ENCODE measurements at regions not wholly inside any gene's neighbourhood (a gene's known extent, or its start where the extent isn't known, plus 50 kb on each side); places are given as distances from the start of the nearest gene placed in this dataset.

DNA sequence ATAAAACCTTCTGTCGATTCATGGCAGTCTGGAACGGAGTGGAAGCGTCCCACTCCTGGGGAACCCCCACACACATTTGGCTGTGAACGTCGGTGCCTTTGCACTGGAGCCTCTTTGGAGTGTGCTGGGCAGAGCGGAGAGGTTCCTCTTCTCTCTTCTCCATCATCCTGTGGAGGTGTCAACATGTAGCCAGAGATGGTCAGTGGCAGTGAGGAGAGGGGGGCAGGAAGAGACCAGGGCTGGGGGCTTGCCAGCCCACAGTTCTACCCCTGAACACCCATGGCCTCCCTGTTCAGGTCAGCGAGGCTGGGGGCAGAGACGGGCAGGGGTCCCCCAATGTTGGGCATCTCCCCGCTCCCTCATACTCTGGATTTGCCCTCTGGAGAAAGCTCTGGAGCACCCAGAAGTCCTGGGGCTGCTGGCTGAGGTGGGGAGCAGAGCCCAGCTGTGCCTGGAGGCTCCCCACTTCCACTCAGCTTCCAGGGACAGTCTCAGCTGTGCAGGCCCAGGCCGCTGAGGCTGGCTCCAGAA is 223.7 kb downstream of the SEC14L1 start:
- no peak for DNase-seq (ENCODE audit: low read depth in 2 of 2)

DNA sequence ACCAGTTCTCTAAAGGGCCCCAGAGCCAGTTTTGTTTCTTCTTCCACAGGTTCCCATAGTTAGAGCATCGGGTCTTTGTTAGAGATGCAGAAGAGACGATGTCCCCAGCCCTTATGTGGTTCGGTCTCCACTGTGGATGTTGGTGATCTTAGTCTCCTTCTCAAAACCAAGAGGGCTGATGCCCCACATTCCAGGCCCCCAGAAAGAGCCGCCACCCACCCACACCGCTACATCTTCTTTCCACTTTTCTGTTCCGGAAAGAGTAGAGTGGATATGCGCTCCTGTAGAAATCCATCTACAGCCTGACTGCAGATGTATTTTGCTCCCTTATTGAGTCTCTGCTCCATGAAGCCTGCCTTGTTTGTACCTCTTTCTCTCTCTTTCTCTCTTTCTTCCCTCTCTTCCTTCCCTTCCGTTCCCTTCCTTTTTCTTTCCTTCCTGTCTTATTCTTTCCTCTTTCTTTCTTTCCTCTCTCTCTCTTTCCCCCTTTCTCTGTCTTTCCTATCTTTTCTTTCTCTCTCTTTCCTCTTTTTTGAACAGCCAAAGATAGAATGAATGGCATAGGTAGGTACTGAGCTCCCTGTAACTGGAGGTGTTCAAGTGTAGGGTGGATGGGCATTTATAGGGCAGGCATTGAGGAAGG is 224.3 kb downstream of the SEC14L1 start:
- DNase-seq (ENCODE audit: low read depth in 2 of 2): no peak

DNA sequence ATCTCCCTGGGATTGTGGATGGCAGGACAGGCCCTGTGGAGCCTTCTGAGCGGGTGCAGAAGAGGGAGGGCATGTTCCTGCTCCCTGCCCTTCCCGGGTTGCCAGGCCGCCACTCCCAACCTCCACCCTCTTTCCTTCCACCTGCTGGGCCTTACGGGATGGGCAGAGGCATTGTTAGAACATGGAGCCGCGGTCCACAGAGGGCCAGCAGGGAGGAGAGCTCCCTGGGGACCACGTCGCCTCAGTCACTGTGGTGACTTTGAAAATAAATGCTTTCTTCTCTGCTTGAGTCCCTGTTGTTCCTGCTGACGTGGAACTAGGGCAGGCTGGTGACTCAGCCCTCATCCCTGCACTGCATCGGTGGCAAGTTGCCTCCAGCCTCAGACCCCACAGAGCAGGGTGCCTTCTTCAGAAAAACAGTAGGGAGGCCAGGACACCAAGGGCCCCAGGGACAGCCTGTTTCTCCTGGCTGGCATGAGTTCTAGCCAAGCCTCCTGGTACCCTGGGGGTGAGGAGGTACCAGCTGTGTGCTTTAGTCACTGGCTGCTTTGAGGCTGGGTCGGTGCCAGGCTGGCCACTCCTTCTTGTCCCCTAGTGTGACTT is 224.9 kb downstream of the SEC14L1 start:
- no peak for DNase-seq (ENCODE audit: low read depth in 2 of 2)

DNA sequence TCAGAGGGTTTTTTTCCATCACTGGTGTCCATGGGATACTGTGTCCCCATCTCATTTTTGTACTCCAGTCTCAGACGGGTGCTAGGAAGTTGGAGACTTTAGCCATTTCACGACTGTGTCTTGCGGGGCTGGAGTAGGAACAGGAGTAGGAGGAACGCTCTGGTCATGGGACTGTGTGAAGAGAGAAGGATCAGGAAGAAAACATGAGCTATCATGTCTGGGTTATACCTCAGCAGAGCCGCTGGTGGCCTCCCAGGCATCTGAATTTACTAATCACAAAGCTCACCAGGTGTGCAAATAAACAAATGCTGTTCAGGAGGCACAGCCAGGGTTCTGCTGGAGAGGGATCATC is 225.4 kb downstream of the SEC14L1 start:
- no peak for DNase-seq (ENCODE audit: low read depth in 2 of 2)

DNA sequence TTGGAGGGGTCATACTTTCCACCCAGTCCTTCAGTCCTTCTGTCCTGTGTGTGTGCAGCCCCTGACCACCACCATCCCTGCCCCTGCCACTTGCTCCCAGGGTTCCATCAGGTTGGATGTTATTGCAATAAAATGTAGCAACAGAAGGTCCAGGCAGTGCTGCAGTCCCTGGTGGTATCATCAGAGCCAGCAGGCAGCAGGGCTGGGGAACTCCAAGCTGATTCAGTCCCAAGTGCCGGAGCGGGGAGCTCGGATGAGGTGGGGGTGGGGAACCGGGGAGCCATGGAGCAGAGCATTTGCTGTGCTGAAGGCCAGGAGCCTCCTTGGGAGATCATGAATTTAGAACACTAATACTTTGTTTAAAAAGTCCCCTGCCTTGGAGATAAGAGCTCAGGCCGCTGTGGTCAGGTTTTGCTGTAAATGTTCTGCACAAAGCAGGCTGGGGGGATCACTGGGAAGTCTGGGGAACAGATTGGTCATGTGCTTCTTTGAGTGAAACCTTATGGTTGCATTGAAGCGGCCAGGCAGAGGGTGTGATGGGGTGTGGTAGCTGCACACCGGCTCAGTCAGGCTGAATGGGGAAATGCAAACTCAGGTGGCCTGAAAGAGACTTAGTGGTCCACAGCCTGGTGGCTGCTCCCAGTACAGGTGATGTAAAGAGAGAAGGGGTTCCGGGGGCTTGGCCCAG is 225.9 kb downstream of the SEC14L1 start:
- no peak for DNase-seq (ENCODE audit: low read depth in 2 of 2)

DNA sequence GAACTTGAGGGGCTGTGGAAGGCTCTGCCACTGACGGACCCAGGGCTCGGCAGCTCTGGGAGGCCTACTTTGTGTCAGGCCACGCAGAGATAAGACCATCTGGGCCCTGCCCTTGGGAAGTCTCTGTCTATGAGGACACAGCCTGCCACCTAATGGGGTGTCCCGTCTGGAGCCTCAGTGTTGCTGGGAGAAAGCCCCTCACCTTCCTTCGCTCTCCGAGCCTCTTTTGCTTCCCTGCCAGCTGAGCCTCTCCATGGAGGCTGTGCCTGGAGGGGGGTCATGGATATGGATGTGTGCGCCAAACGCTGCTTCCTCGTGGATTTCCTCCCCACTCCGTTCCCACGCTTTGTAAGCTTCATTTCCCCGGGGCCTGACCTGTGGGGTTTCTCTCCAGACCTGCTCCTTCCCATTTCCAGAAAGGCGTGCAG is 228.8 kb downstream of the SEC14L1 start:
- no peak for DNase-seq (ENCODE audit: low read depth in 2 of 2)

DNA sequence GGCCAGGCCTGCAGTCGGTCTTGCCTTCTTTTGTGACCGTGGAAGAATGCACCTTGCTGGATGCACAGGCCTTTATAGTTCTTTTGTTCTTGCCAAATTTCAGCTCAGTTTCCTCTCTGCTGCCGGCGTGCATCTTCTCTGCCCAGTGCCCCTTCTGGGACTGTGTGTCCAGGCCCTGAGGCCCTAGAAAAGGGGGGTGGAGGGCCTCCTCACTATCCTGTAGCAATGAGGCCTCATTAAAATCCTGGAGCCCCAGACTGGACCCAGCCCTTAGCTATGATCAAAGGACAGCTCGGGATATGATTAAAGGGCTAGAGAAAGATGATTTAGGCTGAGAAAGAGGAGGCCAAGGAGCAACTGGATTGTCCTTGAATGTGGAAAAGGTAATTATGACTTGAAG is 229.8 kb downstream of the SEC14L1 start:
- no peak for DNase-seq (ENCODE audit: low read depth in 2 of 2)

DNA sequence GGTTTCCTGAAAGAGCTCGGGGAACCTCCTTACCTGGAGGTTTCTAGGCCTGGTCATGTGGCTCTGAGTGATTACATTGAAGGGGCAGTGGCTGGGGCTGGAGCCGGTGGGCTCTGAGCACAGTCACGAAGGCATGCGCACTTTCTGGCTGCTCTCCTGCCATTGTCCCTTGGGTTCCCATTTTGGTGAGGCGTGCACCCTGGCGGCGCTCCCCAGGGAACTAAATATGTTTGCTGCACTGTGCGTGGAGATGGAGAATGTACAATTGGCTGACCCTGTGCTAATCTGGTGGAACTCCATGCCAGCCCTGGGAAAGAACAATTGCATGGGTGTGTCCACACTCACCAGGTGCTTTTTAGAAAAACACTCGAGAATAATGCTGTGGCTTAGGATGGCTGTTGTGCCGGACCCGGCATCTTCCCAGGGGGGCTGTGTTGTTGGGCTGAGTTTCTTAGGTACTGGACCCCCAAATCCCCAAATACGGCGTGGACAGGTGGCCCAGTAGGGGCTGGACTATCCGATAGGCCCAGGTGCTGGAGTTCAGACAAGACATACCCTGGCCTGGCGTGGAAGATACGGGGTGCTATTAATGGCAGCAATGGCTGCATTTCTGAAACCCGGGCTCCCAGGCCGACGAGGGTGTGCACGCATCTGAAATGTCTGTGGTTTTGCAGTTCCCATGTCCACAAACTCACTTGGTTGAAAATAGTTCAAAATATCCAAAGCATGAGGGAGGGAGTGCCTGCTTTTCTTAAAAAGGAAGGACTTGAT is 230.5 kb downstream of the SEC14L1 start:
- no peak for DNase-seq (ENCODE audit: low read depth in 2 of 2)

DNA sequence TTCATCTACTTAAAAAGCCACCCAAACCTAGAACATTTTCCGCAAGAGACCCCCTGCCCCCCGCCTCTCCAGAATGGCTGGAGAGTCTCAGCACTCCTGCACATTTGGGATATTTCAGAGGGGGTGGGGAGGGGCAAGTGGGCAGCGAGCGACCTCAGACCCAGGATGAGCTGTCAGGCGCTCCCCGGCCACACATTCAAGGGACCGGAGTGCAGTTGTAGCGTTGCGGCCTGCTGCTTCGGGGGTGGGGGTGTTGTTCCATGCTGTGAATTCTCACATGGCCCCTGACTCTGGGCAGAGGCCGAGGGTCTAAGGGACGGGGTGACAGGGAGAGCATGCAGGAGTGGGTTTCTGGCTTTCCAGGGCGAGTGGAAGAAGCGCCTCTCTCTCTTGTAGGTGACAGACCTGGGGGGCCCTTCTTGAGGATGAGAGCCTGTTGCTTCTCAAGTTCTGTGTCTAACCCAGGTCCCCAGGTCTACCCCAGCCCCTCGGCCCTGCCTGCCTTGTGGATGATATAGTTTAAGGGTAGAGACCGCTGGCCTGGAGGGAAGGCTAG is 231.2 kb downstream of the SEC14L1 start:
- DNase-seq (ENCODE audit: low read depth in 2 of 2): no peak

DNA sequence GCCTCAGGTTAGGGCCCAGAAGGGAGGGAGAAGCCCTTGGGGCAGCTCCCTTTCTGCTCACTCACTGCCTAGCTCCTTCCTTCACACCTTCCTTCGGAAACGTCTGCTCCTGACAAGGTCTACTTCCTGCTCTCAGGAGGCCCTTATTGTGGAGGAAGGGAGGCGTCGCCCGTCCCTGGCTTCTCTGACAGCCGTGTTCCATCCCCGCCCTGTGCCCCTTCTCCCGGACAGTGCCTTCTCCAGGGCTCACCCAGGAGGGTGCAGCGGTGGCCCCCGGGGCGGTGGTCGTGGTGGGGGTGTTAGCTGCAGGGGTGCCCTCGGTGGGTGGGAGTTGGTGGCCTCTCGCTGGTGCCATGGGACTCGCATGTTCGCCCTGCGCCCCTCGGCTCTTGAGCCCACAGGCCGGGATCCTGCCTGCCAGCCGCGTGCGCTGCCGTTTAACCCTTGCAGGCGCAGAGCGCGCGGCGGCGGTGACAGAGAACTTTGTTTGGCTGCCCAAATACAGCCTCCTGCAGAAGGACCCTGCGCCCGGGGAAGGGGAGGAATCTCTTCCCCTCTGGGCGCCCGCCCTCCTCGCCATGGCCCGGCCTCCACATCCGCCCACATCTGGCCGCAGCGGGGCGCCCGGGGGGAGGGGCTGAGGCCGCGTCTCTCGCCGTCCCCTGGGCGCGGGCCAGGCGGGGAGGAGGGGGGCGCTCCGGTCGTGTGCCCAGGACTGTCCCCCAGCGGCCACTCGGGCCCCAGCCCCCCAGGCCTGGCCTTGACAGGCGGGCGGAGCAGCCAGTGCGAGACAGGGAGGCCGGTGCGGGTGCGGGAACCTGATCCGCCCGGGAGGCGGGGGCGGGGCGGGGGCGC is 231.9 kb downstream of the SEC14L1 start:
- DNase-seq (ENCODE audit: low read depth in 2 of 2): peak; percentile 73 to 78

DNA sequence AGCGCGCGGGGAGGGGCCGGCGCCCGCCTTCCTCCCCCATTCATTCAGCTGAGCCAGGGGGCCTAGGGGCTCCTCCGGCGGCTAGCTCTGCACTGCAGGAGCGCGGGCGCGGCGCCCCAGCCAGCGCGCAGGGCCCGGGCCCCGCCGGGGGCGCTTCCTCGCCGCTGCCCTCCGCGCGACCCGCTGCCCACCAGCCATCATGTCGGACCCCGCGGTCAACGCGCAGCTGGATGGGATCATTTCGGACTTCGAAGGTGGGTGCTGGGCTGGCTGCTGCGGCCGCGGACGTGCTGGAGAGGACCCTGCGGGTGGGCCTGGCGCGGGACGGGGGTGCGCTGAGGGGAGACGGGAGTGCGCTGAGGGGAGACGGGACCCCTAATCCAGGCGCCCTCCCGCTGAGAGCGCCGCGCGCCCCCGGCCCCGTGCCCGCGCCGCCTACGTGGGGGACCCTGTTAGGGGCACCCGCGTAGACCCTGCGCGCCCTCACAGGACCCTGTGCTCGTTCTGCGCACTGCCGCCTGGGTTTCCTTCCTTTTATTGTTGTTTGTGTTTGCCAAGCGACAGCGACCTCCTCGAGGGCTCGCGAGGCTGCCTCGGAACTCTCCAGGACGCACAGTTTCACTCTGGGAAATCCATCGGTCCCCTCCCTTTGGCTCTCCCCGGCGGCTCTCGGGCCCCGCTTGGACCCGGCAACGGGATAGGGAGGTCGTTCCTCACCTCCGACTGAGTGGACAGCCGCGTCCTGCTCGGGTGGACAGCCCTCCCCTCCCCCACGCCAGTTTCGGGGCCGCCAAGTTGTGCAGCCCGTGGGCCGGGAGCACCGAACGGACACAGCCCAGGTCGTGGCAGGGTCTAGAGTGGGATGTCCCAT is 232.8 kb downstream of the SEC14L1 start:
- DNase-seq (ENCODE audit: low read depth in 2 of 2): no peak

DNA sequence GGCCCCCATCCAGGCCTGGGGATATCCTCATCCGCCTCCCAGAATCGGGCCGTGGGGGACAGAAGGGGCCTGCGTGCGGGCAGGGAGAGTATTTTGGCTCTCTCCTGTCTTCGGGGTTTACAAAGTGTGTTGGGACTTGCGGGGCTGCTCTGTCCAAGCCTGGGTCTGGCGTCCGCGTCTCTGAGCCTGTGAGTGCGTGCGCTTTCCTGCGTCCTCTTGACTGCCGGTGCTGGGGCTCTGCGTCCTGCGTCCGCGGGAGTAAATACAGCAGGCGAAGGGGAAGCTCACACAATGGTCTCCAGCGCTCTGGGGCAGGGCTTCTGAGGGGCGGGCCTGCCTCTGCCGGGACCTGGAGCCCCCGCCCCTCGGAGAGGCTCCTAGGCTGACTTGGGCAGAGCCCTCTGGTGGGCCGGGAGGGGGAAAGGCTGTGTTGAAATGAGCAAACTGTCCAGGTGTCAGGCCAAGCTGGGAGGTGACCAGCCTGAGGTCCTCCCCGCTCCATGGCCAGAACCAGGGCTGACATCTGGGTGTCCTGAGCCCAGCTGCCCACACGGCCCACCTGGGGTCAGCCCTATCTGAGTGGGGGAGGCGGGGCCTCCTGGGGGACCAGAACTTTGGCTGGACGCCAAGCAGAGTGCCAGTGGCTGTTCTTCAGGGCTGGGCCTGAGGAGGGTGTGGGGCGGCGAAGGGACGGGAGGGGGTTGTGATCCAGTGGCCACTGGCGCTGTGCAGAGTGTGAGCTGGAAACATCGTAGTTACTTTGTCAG is 233.6 kb downstream of the SEC14L1 start:
- DNase-seq (ENCODE audit: low read depth in 2 of 2): peak in 1 of 2 experiments; percentile 58

DNA sequence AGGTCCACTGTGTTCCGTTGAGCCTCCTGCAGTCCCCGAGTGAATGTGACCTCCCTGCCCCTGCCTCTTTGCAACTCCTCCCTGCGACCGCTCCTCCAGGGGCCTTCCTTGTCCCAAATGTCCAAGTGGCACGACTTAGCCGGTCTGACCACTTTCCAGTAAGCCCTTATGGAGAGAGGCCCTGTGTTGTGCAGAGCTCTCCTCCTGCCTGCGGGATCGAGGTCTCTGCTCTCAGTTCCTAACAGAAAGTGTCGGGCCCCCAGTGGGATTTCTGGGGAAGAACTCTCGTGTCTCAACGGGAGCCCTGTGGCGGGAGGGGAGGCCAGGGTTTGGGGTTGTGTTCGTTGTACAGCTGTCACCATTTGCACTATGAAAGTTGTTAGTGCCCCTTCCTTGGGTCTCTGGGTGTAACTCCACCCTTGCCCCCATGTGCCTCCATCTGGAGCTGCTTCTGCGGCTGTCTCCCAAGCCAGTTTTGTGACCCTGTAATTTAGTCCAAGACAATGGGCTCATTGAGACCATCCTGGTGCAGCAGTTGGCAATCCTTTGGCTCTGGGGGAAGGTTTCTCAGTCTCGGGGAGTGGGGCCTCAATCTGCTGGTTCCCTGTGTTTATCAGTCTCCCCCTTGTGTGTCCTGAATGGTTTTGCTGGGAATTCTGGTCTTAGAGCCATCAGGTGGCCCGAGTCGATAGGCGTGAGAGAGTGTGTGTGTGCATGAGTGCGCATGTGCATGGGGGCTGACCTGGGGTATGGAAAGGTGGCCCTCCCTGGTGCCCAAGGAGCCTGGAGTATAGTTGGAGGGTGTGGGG is 234.5 kb downstream of the SEC14L1 start:
- DNase-seq (ENCODE audit: low read depth in 2 of 2): no peak

DNA sequence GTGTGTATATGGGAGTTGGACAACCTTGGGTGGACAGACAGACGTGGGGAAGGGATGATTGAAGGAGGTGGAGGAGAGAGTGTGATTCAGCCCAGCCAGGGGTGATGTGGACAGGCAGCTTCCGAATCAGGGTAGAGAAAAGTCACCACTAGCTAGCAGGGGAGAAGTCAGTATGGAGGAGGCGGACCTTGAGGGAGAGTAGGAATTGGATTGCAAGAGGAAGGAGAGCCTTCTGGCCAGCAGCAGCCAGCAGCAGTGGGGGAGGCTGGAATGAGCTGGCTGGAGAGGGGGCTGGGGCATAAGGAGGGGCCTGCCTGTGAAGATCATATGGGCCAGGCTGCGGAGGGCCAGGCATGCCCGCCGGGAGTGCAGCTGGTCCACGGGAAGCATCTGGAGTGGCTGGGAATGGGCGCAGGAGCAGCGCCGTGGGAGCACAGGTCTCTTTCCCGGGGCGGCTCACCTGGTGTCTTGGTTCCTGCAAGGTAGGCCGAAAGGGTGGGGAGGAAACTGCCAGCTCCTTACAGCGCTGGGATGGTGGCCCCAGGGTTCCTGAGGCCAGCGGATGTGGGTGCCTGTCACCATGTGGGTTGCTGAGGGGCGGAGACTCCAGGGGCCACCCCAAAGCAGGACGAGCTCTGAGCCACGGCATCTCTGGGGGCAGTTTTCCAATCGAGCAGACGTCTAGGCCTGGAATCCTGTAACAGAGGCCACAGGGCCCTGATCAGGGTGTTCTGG is 235.3 kb downstream of the SEC14L1 start:
- DNase-seq (ENCODE audit: low read depth in 2 of 2): peak in 1 of 2 experiments; percentile 54

DNA sequence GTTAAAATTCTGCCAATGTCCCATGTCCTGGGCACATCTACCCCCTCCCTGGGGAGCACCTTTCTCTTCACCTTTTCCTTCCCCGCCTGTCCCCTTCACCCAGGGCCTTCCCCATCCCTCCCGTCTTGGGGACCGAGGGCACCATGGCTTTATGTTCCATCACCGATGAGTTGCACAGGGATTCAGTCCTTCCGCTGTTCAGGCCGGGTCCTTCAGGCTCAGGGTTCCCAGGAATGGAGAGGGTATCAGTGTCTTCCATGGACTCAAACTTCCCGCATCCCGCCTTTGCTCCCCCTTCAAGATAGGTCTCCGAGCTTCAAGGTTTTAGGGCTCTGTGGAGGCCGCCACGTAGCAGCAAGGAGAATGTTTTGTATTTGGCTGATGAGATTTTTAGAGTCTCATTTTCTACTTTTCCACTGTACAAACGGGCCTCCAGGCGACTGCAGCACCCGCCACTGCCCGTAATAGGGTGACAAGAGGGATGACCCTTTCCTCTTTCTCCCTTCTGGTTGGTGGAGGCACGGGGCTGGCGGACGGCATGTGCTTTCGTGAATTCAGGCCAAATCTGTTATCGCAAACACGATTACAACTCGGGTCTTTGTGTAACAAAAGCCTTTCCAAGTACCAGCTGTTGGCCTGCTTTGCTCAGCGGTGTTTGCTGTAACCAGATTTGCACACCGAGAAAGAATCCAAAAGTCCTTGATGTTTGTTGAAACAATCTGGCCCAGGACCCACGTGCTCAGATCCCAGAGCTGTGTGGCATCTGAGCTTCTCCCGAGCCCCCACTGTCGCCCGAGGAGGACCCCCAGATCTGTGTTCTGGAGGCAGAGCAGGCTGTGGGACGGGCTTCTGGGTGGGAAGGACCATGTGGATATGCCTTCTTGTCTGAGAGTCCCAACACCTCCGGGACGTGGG is 236.3 kb downstream of the SEC14L1 start:
- no peak for DNase-seq (ENCODE audit: low read depth in 2 of 2)

DNA sequence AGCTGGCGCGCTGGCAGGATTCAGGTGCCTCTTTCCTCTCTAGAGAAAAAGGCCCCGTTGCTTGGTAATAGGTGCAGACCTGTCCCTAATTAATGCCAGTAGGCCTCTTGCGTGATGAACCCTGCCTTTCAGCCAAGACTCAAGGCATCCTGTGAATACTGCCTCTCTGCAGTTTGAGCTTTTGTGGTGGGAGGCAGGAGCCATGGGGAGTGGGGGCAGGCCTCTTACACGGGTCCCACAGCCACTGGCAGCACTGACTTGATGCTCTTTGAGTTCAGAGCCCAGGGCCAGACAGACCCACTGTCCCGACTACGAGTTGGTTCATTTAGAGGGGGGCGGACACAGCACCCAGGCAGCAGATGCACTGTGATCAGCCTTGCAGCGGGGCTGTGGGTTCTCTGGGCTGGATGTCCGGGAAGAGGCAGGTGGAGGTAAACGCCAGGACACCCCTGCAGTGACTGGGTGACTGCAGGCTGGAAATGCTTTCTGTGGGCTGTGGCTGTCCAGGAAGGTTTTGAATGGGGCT is 237.0 kb downstream of the SEC14L1 start:
- no peak for DNase-seq (ENCODE audit: low read depth in 2 of 2)

All from fibroblast of skin of left biceps (primary cell).